ENCODE measurements at regions not wholly inside any gene's neighbourhood (a gene's known extent, or its start where the extent isn't known, plus 50 kb on each side); places are given as distances from the start of the nearest gene placed in this dataset.

- TF ChIP-seq MYC (IDR thresholded peaks at IDR 0.05; ENCODE audit: insufficient read depth, insufficient read length, insufficient replicate concordance, low read length, severe bottlenecking) (no peak), RB1 (IDR thresholded peaks at IDR 0.05; ENCODE audit: borderline replicate concordance) (no peak), HDAC6 (IDR thresholded peaks at IDR 0.05; ENCODE audit: unreplicated experiment) (no peak), USF2 (IDR thresholded peaks at IDR 0.05; ENCODE audit: borderline replicate concordance, low read depth, low read length) (no peak), RBBP5 (conservative IDR thresholded peaks at IDR 0.05) (no peak), CBFB (IDR thresholded peaks at IDR 0.05; ENCODE audit: low read depth) (no peak), SREBF1 (IDR thresholded peaks at IDR 0.05; ENCODE audit: low read length) (no peak), STAT3 (IDR thresholded peaks at IDR 0.05; ENCODE audit: low read depth, low read length) (no peak), PBX3 (IDR thresholded peaks at IDR 0.05; ENCODE audit: insufficient replicate concordance, low read depth, low read length) (no peak), MTA2 (IDR thresholded peaks at IDR 0.05; ENCODE audit: low read depth) (no peak), TCF3 (IDR thresholded peaks at IDR 0.05; ENCODE audit: borderline replicate concordance, insufficient read depth, low read depth, low read length) (no peak), ATF3 (IDR thresholded peaks at IDR 0.05; ENCODE audit: borderline replicate concordance, extremely low read depth, low read depth, low read length) (no peak)
Observed at GRCh38 chr11:30697032-30697431, 110.9 kb upstream of the MPPED2 start (continued).

GRCh38 chr11:30684772-30685171 lies 98.6 kb upstream of the MPPED2 start:
- Histone ChIP-seq H3K36me3 (ENCODE audit: control insufficient read depth in 2 of 2, insufficient read depth in 2 of 2, low read length in 1 of 2) (no peaks in the 10 kb centered on the region), H3K9ac (ENCODE audit: control insufficient read depth, insufficient read depth, low read length) (no peak overlapping the region), H3K4me1 (ENCODE audit: control insufficient read depth, insufficient read depth, low read length) (no peaks in the 10 kb centered on the region), H4K20me1 (ENCODE audit: control insufficient read depth, insufficient read depth) (no peaks in the 10 kb centered on the region), H3K4me2 (ENCODE audit: control insufficient read depth, insufficient read depth) (no peak overlapping the region), H2AFZ (ENCODE audit: control insufficient read depth, low read depth, low read length) (no peak overlapping the region), H3K27ac (ENCODE audit: control insufficient read depth, insufficient read depth) (no peak overlapping the region), H3K27me3 (replicated peaks in 1 of 2; ENCODE audit: control insufficient read depth in 2 of 2, insufficient read depth in 2 of 2, low read length in 1 of 2) (no peaks in the 10 kb centered on the region), H3K9me3 (replicated peaks; ENCODE audit: control insufficient read depth, insufficient read depth, low read length) (no peaks in the 10 kb centered on the region), H3K4me3 (no peak overlapping the region), H3K79me2 (ENCODE audit: control insufficient read depth, insufficient read depth, low read length) (no peaks in the 10 kb centered on the region)
- intact Hi-C loops (cut with micrococcal nuclease; ENCODE audit: unreplicated experiment) (no loop called here), in situ Hi-C loops (cut with MboI) (no loop called here)
- ATAC-seq: no peak
- FAIRE-seq: no peak
- RAD21 ChIA-PET (ENCODE audit: unreplicated experiment): no interaction called here
- BruUV-seq (replicated peaks): no TSS peak
- POLR2A ChIA-PET: no interaction called here
- CTCF ChIA-PET: interaction anchor here (1.0 kb wide), 1 partner anchor 9 kb away, joined by 3 read pairs; no protein-coding TSS in a partner anchor
- SMC1A ChIA-PET (ENCODE audit: uncharacterized antibody, unreplicated experiment): no interaction called here
- TF ChIP-seq PML (IDR thresholded peaks at IDR 0.05; ENCODE audit: low read length) (no peak), SMARCA5 (IDR thresholded peaks at IDR 0.05) (no peak), POLR2A (IDR thresholded peaks at IDR 0.05; ENCODE audit: low read depth, low read length) (no peak), MYC (IDR thresholded peaks at IDR 0.05; ENCODE audit: insufficient read depth, insufficient read length, insufficient replicate concordance, low read length, severe bottlenecking) (no peak), NR2C2 (IDR thresholded peaks at IDR 0.05; ENCODE audit: borderline replicate concordance, control insufficient read depth, insufficient read length, low read depth) (no peak), LARP7 (IDR thresholded peaks at IDR 0.05) (no peak), JUND (IDR thresholded peaks at IDR 0.05; ENCODE audit: low read depth, low read length) (no peak), BCL11A (IDR thresholded peaks at IDR 0.05; ENCODE audit: low read depth, low read length) (no peak)
- WGBS (ENCODE audit: insufficient coverage, insufficient replicate concordance, low lambda C conversion rate, missing lambda C conversion rate): 7% methylated on average over 2 of the region's 2 CpGs
- no peak for DNase-seq (ENCODE audit: low read depth, low spot score)

Data from GM12878 (cell line).